ENCODE measurements at regions not wholly inside any gene's neighbourhood (a gene's known extent, or its start where the extent isn't known, plus 50 kb on each side); places are given as distances from the start of the nearest gene placed in this dataset.

- DNase-seq = no peak
These were observed 465.2 kb upstream of the NR2F2 start for GRCh38 chr15:95865330-95865739.

GRCh38 chr15:95866711-95867440, 463.6 kb upstream of the NR2F2 start:
- no peak for DNase-seq

- DNase-seq = no peak
These were observed 462.1 kb upstream of the NR2F2 start for GRCh38 chr15:95868450-95868849.

- DNase-seq = no peak
These were observed 461.5 kb upstream of the NR2F2 start for GRCh38 chr15:95868970-95869369.

- DNase-seq = no peak
These were observed 460.6 kb upstream of the NR2F2 start for GRCh38 chr15:95869920-95870319.

- no peak for DNase-seq
These were observed 458.1 kb upstream of the NR2F2 start for GRCh38 chr15:95872366-95872771.

- no peak for DNase-seq
These were observed 455.9 kb upstream of the NR2F2 start for GRCh38 chr15:95874637-95875036.

GRCh38 chr15:95875121-95875643, 455.3 kb upstream of the NR2F2 start:
- DNase-seq = no peak

- no peak for DNase-seq
These were observed 450.4 kb upstream of the NR2F2 start for GRCh38 chr15:95880031-95880570.

- no peak for DNase-seq
These were observed 449.9 kb upstream of the NR2F2 start for GRCh38 chr15:95880630-95881029.

- no peak for DNase-seq
These were observed 447.4 kb upstream of the NR2F2 start for GRCh38 chr15:95883064-95883463.

- DNase-seq = no peak
These were observed 446.2 kb upstream of the NR2F2 start for GRCh38 chr15:95884276-95884675.

- DNase-seq = no peak
These were observed 442.7 kb upstream of the NR2F2 start for GRCh38 chr15:95887666-95888390.

GRCh38 chr15:95888762-95889161, 441.7 kb upstream of the NR2F2 start:
- no peak for DNase-seq

- no peak for DNase-seq
These were observed 436.0 kb upstream of the NR2F2 start for GRCh38 chr15:95894407-95894956.

- no peak for DNase-seq
These were observed 435.0 kb upstream of the NR2F2 start for GRCh38 chr15:95895508-95895907.

- no peak for DNase-seq
These were observed 432.8 kb upstream of the NR2F2 start for GRCh38 chr15:95897651-95898050.

GRCh38 chr15:95898761-95899160, 431.7 kb upstream of the NR2F2 start:
- no peak for DNase-seq

- no peak for DNase-seq
These were observed 429.2 kb upstream of the NR2F2 start for GRCh38 chr15:95901271-95901670.

- DNase-seq = no peak
These were observed 427.9 kb upstream of the NR2F2 start for GRCh38 chr15:95902606-95903005.

- no peak for DNase-seq
These were observed 427.1 kb upstream of the NR2F2 start for GRCh38 chr15:95903352-95903751.

- DNase-seq = no peak
These were observed 419.8 kb upstream of the NR2F2 start for GRCh38 chr15:95910643-95911212.

- no peak for DNase-seq
These were observed 418.8 kb upstream of the NR2F2 start for GRCh38 chr15:95911570-95912279.

Data from stimulated activated naive CD4-positive, alpha-beta T cell treated with Interleukin-2 at 50 U/mL for 16 hours (primary cell).